ENCODE measurements at regions not wholly inside any gene's neighbourhood (a gene's known extent, or its start where the extent isn't known, plus 50 kb on each side); places are given as distances from the start of the nearest gene placed in this dataset.

DNA sequence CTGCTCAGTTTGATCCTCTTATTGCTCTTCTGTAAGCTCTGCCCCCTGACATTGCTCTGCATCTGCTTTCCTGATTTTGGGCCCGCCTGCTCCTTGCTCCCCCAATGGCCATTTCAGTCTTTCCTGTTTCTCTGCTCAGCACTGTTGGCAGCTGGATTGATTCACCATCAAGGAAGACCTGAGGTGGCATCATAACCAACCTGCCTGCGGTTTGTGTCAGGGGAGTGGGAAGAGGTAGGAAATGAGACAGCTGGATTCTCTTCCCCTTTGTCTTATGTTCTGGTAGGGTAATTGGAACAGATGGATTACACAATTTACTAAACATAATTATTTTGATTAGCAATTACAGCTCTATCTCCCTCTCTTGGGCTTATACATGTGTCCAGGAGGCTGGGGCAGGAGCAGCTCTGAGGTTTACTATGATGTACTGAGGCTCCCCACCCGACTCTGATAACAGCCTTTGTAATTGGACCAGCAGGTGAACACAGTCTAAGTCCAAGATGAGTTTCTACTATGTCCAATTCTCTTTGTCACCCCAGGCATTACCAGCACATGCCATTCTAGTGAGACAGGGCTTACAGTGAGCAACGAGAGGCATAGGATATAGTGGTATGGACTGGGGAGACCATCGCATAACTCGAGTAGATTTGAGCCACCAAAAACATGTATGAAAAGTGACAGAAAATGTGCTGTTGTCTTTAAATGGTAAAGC, 151.8 kb upstream of the MMADHC start:
- TF ChIP-seq SMAD3 (CRISPR knock-in tag; conservative IDR thresholded peaks at IDR 0.05): no peak
- TF ChIP-seq, protein P1, sequence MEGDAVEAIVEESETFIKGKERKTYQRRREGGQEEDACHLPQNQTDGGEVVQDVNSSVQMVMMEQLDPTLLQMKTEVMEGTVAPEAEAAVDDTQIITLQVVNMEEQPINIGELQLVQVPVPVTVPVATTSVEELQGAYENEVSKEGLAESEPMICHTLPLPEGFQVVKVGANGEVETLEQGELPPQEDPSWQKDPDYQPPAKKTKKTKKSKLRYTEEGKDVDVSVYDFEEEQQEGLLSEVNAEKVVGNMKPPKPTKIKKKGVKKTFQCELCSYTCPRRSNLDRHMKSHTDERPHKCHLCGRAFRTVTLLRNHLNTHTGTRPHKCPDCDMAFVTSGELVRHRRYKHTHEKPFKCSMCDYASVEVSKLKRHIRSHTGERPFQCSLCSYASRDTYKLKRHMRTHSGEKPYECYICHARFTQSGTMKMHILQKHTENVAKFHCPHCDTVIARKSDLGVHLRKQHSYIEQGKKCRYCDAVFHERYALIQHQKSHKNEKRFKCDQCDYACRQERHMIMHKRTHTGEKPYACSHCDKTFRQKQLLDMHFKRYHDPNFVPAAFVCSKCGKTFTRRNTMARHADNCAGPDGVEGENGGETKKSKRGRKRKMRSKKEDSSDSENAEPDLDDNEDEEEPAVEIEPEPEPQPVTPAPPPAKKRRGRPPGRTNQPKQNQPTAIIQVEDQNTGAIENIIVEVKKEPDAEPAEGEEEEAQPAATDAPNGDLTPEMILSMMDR (IDR thresholded peaks at IDR 0.05 in 2 of 3, conservative IDR thresholded peaks at IDR 0.05 in 1 of 3; ENCODE audit: insufficient read depth in 2 of 3, low read depth in 1 of 3, low read length in 3 of 3): no peak
- TF ChIP-seq SMAD4 (CRISPR knock-in tag; conservative IDR thresholded peaks at IDR 0.05): no peak
- TF ChIP-seq ZNF780A (CRISPR knock-in tag; IDR thresholded peaks at IDR 0.05): no peak
- TF ChIP-seq RCOR1 (IDR thresholded peaks at IDR 0.05; ENCODE audit: borderline replicate concordance in 1 of 2, low read depth in 2 of 2, low read length in 2 of 2): no peak
- no peak for TF ChIP-seq HMG20B (CRISPR knock-in tag; IDR thresholded peaks at IDR 0.05)
- TF ChIP-seq, protein P2, sequence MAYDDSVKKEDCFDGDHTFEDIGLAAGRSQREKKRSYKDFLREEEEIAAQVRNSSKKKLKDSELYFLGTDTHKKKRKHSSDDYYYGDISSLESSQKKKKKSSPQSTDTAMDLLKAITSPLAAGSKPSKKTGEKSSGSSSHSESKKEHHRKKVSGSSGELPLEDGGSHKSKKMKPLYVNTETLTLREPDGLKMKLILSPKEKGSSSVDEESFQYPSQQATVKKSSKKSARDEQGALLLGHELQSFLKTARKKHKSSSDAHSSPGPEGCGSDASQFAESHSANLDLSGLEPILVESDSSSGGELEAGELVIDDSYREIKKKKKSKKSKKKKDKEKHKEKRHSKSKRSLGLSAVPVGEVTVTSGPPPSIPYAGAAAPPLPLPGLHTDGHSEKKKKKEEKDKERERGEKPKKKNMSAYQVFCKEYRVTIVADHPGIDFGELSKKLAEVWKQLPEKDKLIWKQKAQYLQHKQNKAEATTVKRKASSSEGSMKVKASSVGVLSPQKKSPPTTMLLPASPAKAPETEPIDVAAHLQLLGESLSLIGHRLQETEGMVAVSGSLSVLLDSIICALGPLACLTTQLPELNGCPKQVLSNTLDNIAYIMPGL (CRISPR knock-in tag; IDR thresholded peaks at IDR 0.05): no peak
- TF ChIP-seq CHD1 (IDR thresholded peaks at IDR 0.05; ENCODE audit: low read length): no peak
- TF ChIP-seq U2AF2 (optimal IDR thresholded peaks at IDR 0.05; ENCODE audit: low read depth, low read length): no peak
- no peak for TF ChIP-seq SREBF2 (CRISPR knock-in tag; IDR thresholded peaks at IDR 0.05)
- no peak for TF ChIP-seq EZH2 (IDR thresholded peaks at IDR 0.05; ENCODE audit: borderline replicate concordance, low read depth, low read length)

Measured in K562 (cell line).